ENCODE measurements at regions not wholly inside any gene's neighbourhood (a gene's known extent, or its start where the extent isn't known, plus 50 kb on each side); places are given as distances from the start of the nearest gene placed in this dataset.

DNA sequence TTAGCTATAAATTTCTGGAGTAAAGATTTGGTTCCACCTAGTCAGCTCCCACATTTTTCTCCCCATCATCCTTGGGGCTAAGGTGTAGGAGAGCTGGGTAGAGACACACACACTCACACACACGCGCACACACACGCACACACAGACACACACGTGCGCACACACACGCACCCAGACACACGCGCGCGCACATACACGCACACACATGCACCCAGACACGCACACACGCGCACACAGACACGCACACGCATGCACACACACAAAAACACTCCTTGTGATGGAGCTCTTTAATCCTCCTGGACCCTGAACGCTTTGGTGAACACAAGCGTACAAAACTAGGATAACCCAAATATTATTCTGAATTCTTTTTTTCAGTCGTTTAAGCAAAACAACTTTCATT lies 253.6 kb downstream of the C16orf95 start:
- no peak for DNase-seq (ENCODE audit: low spot score)
- intact Hi-C loops (cut with DNase I), result loop anchor here in 1 of 2 donors (2.0 kb wide), 1 partner anchor 495 kb away; no protein-coding TSS in a partner anchor

DNA sequence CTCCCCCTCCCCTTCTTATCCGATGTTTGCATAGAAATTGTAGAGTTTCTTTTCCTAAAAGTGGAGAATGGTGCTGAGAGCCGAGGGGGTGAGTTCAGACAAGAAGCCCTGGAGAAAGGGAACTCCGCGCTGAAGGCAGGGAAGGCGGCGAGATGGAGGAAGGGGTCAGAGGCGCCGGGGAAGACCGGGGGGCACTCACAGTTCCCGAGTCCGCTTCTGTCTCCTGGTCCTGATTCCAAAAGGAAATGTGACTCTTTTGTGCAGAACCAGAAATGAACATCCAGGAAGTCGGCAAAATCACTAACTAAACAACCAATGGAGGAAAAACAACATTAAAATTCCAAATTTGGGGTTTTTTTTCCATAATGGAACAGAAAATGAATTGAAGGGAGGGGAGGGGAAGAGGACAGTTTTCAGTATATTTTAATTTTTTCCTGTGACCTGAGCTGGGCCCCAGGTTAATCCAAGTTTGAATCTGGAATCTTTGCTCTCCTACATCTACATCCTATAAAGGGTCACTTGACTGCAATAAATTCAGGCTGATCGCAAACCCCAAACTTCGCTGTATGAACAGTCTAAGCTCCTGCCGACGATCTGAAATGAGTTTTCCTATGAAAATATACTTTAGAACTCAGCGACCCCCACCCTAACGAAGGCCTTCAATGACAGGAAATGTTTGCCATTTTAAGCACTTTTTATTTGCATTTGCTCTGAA lies 252.3 kb downstream of the C16orf95 start:
- DNase-seq (ENCODE audit: low spot score), result no peak
- intact Hi-C loops (cut with DNase I), result no loop called here

DNA sequence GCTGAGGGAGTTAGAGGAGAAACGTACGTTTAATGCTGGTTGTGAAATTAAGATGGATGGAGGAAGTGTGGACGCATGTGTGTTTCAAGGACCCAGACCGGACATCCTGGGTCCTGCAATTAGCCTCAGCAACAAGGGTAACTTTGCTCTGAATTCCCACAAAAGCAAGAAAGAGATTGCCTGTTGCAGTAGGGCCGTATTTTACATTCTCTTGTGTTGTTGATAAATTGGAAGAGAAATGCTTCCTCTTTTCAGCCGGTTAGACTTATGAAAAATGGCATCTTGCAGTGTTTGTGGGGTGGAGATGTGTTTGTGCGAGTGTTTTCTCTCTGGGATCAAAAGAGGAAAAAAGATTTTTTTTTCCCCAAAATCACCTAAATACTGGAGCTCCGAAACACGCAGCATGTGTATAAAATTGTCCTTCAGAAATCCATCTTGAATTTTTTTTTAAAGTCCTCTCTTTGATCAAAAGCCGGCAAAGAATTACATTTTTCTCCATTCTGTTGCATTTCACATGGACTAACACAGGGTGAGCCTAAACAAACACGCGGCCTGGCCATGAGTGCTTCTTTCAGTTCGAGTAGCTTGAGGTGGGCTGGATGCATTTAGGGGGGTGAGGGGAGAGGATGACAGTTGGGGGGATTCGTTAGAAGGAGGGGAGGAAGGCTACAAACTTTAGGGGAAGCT lies 251.6 kb downstream of the C16orf95 start:
- no peak for DNase-seq (ENCODE audit: low spot score)
- intact Hi-C loops (cut with DNase I), result no loop called here

DNA sequence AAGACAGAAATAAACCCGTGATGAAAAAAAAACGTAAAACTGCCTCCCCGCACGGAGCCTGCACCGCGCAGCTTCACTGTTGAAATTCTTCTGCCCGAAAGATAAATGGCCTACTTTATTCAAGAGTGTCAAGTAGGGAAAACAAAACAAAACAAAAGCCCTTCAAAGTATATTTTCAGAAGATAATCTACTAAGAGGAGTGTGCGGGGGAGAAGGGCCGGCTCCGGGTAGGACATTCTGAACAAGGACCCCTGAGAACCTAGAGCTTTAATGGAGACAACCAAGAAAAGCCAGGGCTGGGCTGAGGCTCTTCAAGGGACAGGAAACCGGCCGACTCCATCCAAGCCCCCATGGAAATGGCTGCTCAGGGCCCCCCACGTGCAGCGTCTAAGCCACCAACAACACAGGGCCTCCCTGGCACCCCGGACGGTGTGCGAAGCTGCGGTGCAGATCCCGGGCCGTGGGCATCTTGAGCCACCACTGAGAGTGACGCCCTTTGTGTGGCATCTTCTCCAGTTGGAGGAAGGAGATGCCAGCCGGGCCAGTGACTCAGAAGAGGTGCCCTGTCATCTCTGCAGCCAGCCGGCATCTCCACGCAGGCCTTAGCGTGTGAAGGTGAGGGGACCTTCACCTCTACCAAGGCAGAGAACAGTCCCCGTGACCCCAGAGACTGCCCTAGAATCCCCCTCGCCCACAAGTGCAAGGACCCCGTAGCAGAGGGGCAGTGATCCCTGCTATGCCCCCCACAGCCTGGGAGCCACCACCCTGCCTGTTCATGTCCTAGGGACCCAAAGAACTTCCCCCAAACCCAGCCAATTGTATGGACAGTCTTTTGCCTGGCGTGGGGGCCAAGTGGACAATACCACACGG lies 250.8 kb downstream of the C16orf95 start:
- intact Hi-C loops (cut with DNase I), result no loop called here
- no peak for DNase-seq (ENCODE audit: low spot score)

DNA sequence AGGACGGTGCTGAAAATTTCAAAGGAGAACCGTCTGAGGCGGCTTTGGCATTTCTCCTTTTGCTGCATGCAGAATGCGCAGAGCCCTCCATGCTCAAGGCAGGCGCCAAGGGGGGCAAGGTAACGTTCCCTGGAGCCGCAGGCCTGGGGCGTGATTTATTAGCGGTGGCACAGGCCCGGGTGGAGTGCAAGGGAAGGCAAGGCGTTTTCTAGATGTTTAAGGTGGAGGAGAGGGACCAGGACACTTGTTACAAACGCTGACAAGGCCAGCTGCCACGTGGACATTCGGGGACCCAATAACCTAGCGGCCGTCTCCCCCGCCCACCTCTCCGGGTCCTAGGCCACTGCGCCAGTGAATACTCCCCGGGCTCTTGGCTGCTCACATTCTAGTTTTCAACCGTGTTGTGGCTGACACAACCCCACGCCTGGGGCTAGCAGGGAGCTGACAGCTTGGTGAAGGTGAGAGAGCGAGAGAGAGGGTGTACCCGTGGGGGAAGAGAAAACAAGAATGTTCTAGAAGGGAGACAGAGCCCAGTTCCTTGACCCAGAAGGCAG lies 250.1 kb downstream of the C16orf95 start:
- no peak for DNase-seq (ENCODE audit: low spot score)
- intact Hi-C loops (cut with DNase I), result no loop called here

DNA sequence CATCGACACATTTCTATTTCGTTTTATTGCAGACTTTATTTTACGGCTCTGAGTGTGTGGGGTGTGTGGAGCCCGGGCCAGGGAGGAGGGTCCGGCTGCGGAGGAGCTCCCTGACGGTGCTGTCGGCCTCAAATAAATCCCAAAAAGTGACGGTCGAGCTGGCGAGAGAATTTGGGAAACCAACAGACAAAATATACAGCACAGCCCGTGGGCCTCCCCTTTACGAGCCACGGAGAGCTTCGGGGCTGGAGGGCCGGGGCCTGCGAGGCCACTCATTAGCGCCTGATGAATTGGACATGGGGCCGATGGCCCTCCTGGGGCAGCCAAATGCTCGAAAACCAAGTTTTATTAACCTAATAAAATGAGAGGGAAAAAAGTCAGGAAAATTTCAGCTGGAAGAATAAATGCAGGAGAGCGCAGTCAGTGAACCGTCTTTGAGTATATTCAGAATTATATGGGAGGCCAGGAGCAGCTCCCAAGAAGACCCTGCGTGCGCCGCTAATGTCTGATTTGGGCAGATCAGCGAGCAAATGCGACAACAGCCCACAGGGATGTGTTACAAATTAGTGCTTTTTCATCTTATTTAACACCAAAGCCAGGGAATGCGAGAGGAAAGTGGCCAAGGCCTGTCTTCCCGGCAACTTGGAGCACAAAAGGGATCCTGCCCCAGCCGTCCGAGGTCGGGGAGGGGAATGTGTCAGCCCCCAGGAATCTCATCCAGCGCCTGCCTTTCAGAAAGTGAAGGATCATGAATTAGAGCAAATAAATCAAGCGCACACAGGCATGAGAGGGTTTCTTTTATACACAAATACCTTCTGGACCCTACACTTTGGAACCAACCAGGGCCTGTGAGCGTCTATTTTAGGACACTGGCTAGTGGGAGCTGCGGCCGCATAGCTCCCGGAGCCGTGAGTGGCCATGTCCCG lies 249.1 kb downstream of the C16orf95 start:
- DNase-seq (ENCODE audit: low spot score), result no peak
- intact Hi-C loops (cut with DNase I), result no loop called here

DNA sequence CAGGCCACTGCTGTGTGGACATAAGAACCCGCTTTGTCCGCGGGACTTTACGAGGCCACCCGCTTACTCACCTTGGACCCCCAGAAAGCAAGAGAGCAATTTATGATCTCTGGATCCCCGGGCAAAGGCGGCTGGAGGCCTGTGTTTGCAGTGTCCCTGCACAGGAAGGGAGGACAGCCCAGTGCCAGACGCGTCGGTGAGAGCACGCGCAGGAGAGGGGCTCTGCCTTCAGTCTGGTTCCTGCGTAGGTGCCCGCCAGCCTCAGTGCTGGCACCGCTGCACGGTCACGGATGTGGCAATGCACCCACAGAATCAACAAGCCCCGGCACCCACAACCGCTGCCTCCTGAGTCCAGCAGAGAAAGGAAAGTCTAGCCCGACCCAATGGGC lies 248.4 kb downstream of the C16orf95 start:
- DNase-seq (ENCODE audit: low spot score), result no peak
- intact Hi-C loops (cut with DNase I), result no loop called here

DNA sequence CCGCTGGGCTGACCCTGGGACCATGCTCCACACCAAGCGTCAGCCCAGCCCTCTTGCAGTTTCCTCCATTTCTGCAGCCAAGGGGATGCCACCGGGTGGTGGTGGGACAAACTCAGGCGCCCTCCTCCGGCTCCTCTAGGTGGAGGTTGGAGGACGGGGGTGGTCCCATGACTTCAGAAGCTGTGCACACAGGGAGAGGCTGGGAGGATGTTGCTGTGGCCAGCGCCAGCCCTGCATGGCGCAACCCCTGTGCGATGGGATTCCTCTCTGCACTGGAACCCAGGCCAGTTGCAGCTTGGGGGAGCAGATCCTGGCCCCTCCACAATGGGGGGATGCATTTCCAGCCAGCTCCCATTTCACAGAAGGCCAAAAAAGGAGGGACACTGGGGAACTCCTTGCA lies 246.5 kb downstream of the C16orf95 start:
- no peak for DNase-seq (ENCODE audit: low spot score)
- intact Hi-C loops (cut with DNase I), result loop anchor here in 1 of 2 donors (10.0 kb wide), 1 partner anchor 204 kb away; no protein-coding TSS in a partner anchor

DNA sequence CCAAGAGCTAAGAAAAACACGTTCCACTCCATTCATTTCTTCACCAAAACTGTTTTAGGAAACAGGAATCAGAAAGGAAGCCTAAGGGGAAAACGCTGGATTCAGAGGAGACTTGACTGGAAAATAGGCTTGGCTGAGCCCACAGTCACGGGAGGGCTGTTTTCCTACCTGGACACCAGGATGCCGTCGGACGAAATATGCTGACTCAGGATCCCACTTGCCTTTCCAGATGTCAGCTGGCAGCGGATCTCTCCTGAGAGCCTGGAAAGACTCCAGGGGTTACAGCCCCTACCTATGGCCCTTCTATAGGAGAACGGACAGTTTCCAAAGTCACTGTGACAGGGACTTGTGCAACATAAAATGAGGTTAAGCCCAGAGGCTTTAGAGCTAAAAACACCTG lies 245.1 kb downstream of the C16orf95 start:
- intact Hi-C loops (cut with DNase I), result loop anchor here in 1 of 2 donors (10.0 kb wide), 1 partner anchor 203 kb away; no protein-coding TSS in a partner anchor
- DNase-seq (ENCODE audit: low spot score), result no peak

DNA sequence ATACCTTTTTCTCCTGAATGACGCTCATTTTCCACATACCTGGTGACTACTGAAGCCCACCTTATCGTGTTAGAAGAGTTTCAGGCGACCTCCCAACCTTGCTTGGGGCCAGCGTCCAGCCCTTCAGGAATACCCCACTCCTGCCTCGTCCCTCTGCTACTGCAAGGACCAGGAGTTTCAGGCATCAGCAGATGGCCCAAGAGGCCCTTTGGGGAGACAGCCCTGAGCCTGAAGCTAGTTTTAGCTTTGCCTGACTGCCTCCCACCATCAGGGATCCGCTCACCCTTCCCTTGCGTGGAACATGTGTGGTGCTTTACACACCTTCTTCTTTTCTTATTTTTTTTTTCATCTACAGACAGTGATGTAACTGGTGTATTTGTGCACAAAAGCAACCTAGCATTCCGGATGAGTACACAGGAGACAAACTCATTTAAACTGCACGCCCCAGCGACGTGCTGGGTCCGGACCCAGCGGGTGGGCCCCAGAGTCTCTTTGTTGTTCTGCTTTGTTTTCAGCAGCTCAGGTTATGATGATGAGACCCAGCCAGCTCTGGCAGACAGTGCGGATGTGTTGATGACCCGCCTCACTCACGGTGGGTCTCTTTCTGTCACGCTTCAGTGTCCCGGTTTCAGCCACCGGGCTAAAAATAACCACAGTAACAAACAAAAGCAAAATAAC lies 242.4 kb downstream of the C16orf95 start:
- intact Hi-C loops (cut with DNase I), result loop anchor here in 1 of 2 donors (1.0 to 10.0 kb wide), 2 partner anchors 26 to 200 kb away; no protein-coding TSS in a partner anchor
- DNase-seq (ENCODE audit: low spot score), result no peak

DNA sequence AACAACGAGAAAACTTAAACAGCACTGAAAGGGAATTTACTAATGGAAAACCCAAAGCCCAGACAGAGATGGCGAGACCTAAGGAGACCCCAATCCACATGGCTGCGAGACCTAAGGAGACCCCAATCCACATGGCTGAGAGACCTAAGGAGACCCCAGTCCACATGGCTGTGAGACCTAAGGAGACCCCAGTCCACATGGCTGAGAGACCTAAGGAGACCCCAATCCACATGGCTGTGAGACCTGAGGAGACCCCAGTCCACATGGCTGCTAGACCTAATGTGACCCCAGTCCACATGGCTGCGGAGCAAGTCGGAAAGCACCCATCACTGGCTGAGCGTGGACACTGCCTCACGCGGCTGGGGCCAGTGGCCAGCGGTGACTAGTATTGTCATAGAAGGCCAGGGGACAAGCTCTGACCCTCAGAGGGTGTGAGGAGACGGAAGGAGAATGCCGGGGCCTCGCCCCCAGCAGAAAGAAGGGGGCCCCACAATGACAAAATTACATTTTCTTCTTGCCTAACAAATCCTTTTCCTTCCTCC lies 241.8 kb downstream of the C16orf95 start:
- DNase-seq (ENCODE audit: low spot score), result no peak
- intact Hi-C loops (cut with DNase I), result loop anchor here in 1 of 2 donors (1.0 to 10.0 kb wide), 2 partner anchors 25 to 199 kb away; no protein-coding TSS in a partner anchor

DNA sequence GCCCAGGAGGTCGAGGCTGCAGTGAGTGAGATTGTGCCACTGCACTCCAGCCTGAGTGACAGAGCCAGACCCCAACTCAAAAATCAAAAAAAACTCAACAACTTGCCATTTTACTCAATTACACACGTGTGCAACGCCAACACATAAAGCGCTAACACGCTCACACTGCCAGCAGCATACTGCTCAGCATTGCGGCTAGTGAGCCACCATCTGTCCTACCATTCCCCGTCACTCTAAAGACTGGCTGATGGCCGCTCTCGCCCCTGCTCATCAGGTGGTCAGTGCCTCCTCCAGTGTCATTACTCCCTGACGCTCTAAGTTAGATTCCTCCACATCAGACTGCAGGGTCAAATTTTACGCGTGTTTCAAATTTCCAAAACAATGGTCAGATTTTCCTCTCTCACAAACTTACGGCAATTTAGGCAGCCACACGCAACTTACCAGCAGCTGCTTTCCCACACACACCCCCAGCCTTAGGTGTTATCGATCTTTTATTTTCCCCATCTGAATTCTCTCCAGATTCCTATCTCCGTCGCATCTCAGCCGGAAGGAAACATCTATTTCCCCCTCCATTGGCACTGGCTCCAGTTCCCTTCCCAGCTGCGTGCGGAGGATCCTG lies 240.8 kb downstream of the C16orf95 start:
- intact Hi-C loops (cut with DNase I), result loop anchor here in 1 of 2 donors (10.0 kb wide), 1 partner anchor 198 kb away; no protein-coding TSS in a partner anchor
- no peak for DNase-seq (ENCODE audit: low spot score)

DNA sequence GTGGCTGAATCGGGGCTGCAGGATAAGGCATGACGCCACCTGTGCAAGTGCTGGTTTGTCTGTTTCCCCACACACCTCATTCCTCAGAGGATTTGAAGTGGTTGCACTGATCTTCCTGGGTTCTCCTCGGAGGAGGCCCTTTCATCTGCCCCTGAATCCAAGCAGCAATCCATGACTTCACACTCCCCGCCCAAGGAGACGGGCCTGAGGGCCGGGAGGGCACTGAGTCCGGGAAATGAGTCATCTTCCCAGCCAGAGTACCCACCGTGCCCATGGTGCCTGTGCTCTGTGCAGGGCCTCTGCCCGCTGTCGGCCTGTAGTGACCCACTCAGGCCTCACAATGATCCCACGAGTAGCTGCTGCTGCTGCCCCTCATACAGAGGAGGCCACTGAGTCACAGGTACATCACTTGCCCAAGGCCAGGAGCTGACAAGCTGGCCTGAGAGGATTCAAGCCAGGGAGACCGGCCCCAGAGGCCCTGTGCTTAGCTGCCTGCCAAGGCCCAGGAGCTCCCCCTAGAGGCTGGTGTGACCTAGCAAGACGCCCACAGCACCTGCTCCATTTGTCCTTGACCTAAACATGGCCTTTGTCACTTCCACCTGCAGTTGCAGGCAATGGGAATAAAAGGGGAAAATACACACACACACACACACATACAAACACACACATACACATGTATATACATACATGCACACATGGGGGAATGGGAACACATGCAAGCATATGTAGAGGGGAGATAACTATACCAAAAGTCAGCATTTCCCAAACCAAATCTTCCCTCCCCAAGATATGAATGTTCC lies 240.0 kb downstream of the C16orf95 start:
- intact Hi-C loops (cut with DNase I), result loop anchor here in 1 of 2 donors (10.0 kb wide), 1 partner anchor 198 kb away; no protein-coding TSS in a partner anchor
- DNase-seq (ENCODE audit: low spot score), result no peak

DNA sequence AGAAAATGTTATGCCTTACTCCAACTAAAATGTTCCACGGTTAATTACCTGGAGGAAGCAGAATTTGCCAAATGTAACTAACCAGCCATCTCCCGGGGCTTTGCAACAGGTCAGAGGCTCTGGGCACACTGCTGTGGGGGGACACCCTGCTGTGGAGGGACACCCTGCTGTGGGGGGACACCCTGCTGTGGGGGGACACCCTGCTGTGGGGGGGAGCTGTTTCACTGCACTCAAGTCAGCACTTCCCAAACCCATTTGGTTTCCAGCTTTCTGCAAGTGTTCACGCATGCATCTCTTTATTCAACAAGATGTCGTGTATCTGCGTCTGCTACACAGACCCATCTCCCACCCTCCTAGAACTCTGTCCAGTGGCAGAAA lies 239.5 kb downstream of the C16orf95 start:
- intact Hi-C loops (cut with DNase I), result loop anchor here in 1 of 2 donors (10.0 kb wide), 1 partner anchor 197 kb away; no protein-coding TSS in a partner anchor
- no peak for DNase-seq (ENCODE audit: low spot score)

DNA sequence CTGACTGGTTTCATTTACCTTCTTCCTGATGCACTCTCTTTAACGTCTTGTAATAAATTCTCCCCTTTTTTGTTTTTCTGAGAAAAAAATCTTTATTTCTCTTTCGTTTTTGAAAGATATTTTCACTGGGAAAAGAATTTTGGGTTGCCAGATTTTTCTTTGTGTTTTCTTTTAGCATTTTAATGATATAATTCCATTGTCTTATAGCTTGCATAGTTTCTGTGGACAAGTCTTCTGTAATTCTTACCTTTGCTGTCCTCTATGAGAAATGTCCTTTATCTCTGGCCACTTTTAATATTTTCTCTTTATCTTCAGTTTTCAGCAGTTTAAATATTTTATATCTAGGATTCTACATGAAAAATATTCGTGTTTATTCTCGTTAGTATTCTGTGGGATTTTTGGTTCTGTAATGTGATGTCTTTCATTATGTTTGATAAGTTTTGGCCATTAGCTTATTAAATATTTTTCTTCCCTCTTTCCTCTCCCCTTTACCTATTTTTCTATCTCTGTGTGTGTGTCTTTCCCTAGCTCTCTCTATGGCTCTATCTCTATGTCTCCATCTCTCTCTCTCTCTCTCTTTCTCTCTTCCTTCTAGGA lies 236.5 kb downstream of the C16orf95 start:
- intact Hi-C loops (cut with DNase I), result no loop called here

DNA sequence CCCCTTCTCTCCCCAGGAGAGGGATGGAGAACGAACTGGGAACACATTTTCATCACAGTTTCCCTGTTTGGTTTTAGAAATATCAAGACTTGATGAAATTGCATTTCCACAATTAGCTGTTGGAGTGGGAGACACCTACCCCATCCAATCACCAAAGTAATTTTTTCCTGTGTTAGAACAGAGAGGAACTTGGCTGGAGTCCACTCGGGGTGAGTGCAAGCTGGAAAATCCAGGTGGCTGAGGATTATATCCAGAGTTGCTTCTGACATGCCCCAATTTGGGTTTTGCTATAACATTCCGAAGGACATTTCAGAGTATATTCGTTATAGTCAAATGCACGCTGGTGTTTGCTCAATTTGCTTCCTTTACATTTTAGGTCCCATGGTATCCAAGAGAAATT lies 231.8 kb downstream of the C16orf95 start:
- intact Hi-C loops (cut with DNase I), result no loop called here
- DNase-seq (ENCODE audit: low spot score), result no peak

More for the DNA sequence above, 236.5 kb downstream of the C16orf95 start:
- no peak for DNase-seq (ENCODE audit: low spot score)
